ENCODE measurements at regions not wholly inside any gene's neighbourhood (a gene's known extent, or its start where the extent isn't known, plus 50 kb on each side); places are given as distances from the start of the nearest gene placed in this dataset.

GRCh38 chr15:69556344-69556743 is 103.7 kb downstream of the RPLP1 start:
- TF ChIP-seq CTCF (IDR thresholded peaks at IDR 0.05) (no peak), EP300 (IDR thresholded peaks at IDR 0.05) (no peak), POLR2A (IDR thresholded peaks at IDR 0.05) (no peak)

Measured in tibial nerve (tissue), 4 donors.